Inflammatory macrophage treated with lipopolysaccharide for 1 hour (primary cell): ENCODE measurements at regions not wholly inside any gene's neighbourhood (a gene's known extent, or its start where the extent isn't known, plus 50 kb on each side); places are given as distances from the start of the nearest gene placed in this dataset.

Experiments
- DNase-seq, 2 donors: peaks; one replicate each; pipeline ENCODE4 v3.0.0-alpha.2; 2020 to 2022

DNA sequence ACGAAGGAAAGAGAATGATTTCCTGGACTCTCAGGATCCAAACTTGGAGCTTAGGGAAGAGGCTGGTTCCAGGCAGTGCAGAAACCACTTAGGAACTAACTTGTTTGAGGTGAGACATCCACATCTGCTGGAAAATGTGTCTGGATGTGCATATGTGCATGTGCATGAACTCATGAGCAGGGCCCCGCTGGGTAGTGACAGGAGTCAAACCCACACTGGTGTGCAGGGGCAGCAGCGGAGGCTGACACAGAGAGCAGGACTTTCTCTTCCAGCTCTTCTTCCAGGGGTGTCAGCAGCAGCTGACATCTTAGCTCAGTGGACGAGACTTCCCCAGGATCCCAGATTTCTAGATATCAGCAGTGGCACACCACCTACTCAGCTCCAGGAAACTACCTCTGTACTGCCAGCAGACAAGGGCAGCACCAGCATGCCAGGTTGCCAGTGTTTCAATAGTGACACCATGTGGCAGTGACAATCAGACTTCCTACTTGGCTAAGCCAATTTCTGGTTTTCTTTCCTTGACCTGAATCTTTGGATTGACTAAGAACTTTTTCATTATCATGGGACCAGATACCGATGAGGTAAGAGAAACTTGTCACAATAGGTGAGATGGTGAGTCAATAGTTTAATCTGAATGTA lies 227.5 kb upstream of the ZC3H12C start:
- no peak for DNase-seq

DNA sequence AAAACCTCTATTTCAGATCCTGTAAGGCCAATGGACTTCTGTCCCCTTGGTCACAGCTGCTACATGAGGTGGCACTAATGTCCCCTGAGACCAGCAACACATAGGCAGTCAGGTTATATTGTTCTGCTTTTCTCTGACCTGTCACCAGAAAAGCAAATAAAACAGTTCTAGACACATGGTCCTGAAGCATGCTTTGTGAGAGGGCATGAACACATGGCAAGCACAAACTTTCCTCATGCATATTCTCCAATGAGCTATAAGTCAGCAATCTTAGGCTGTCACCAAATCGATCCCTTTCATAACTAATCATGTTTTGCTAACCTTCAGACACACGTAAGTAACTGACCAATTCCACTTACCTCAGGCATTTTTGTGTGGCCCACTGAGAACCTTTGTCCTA lies 225.4 kb upstream of the ZC3H12C start:
- no peak for DNase-seq

DNA sequence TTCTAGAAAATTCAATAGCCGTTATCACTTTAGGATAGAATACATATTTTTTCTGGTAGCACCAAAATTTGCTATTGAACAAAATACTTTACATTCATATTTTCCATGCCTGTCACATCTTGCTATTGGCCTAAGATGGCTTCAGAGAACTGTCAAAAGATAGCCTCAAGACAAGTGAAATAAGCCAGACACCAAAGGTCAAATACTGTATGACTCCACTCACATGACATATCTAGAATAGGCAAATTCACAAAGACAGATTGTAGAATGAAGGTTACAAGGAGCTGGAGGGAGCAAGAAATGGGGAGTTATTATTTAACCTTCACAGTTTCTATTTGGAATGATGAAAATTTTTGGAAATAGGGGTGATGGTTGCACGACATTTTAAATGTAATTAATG lies 223.7 kb upstream of the ZC3H12C start:
- no peak for DNase-seq

DNA sequence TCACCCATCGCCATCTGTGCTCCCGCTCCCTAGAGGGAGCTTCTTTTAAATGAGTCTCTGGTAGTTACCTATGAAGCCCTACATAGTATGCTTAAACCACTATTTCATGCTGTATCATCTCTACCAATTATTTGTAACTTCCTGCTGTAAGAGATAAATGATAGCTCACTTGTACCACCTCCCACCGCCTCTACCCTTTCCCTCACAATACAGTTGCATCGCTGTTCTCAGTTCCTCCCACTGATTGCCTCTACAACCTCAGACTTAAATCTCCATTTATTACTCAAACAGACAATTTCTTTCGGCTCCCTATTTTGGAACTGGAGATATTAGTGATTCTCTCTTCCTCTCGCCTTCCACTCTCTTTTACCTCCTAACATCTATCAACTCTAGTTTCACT lies 222.9 kb upstream of the ZC3H12C start:
- no peak for DNase-seq

DNA sequence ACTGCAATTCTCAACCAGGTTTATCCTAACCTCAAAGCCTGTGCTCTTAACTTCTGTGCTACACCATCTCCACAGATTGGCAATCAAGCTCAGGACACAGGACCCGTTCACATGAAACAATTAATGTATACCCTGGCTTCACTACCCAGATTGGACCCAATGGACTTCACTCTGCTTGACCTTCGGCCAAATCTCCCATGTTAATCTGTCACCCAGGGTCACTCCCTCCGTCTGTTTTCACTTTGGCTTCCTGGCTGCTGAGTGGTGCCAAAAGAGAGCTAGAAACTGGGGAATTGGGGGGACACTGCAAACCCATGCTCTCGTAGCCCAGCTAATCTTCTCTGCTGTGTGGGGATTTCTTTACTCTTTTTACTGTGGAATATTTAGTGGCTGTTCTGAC lies 216.1 kb upstream of the ZC3H12C start:
- no peak for DNase-seq

DNA sequence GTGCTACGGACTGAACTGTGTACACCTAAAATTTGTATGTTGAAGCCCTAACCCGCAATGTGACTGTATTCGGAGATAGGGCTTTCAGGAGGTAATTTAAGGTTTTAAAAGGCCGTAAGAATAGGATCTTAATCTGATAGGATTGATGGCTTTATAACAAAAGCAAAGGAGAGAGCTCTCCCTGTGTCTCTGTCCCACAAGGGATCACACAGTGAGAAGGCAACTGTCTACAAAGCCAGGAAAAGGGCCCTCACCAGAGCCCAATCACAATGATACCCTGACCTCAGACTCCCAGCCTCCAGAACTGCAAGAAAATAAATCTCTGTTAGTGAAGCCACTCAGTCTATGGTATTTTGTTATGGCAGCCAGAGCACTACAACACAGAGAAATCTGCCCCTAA lies 208.7 kb upstream of the ZC3H12C start:
- DNase-seq = no peak

DNA sequence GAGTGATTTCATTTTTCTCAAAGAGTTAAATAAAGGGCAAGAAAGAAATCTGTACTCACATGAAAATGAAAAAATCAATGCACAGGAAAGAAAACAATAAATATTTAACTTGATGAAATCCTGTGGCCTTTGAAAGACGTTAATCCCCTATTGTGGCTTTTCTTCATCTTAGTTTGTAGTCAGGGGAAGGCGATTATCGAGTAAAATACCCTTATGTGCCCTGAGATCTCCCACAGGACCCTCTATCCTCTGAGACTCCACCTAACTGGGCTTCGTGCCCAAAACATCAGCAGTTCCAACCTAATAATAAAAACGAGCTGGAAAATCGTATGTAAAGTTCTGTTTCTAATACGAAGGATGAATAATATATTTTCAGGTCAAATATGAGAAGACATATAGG lies 208.2 kb upstream of the ZC3H12C start:
- DNase-seq = no peak

DNA sequence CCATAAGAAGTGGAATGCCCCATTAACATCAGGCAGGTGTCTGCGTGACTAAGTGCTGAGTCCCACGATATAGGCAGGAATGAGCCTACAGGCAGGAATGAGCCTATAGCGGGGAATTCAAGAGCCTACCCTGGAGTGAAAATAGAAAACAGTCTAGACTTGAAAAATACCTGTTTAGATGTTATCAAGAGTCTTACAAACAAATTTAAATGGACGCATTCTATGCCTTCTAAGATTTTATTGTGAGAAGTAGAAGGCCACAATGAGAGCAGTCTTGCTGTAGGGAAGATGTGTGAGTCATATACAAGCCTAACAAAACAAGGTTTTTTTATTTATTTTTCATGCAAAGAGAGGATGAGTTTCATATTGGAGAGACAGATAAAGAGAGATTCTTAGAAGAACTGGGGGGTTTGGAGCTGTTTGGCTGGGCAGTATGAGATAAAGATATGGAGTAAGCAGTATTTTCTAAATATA lies 200.8 kb upstream of the ZC3H12C start:
- no peak for DNase-seq

DNA sequence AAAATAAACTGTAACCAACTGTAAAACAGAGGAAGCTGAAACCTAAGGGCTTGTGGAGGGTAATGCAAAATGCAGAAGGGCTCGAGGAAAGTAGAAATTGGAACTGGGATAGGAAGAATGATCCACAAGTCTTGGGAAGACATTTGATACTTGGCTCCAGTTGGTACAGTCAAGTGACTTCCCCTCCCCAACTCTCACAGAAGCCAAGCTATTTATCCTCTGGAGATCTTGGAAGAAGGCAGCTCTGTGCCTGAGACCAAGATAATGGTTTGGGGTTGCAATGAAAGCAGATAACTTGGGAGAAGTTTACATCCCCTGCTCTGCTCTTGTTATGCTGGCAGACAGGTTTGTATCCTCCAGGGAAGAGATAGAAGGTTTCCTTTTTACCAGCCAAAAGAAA lies 198.9 kb upstream of the ZC3H12C start:
- DNase-seq = no peak

DNA sequence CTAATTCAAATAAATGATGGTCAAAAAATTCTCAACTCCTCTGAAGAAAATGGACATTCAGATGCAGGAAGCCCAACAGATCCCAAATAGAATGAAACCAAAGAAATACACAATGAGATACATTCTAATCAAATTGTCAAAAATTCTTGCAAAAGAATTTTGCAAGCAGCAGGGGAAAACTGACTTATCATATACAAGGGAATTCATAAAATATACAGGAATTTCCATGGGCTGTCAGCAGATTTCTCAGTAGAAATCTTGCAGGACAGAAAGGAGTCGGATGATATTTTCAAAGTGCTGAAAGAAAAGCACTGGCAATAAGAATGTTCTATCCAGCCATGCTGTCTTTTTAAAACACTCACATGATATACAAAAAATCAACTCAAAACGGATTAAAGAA lies 194.6 kb upstream of the ZC3H12C start:
- no peak for DNase-seq

DNA sequence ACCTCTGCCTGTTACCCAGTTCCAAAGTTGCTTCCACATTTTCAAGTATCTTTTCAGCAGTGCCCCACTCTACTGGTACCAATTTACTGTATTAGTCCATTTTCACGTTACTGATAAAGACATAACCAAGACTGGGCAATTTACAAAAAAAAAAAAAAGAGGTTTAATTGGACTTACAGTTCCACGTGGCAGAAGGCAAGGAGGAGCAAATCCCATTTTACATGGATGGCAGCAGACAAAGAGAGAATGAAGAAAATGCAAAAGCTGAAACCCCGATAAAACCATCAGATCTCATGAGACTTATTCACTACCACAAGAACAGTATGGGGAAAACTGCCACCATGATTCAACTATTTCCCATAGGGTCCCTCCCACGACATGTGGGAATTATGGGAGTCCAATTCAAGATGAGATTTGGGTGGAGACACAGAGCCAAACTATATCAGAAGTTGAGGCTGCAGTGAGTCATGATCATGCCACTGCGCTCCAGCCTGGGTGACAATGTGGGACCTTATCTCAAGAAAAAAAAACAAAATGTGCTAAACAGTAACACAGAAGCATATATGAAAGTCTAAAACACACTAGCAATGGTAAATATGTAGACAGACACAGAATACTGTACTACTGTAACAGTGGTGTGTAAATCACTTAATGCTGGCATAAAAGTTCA lies 190.3 kb upstream of the ZC3H12C start:
- DNase-seq = no peak

DNA sequence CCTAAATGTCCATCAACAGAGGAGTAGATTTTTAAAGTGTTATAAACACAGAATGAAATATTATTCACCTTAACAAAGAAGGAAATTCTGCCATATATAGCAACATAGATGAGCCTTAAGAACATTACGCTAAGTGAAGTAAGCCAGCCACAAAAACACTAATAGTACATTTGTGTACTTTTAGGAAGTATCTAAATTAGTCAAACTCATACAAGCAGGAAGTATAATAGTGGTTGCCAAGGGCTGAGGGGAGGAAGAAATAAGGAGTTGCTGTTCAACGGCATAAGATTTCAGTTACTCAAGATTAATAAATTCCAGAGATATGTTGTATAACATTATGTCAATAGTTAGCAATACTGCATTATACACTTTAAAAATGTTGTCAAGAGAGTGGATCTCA lies 181.7 kb upstream of the ZC3H12C start:
- DNase-seq = peak; percentile 20 to 34

DNA sequence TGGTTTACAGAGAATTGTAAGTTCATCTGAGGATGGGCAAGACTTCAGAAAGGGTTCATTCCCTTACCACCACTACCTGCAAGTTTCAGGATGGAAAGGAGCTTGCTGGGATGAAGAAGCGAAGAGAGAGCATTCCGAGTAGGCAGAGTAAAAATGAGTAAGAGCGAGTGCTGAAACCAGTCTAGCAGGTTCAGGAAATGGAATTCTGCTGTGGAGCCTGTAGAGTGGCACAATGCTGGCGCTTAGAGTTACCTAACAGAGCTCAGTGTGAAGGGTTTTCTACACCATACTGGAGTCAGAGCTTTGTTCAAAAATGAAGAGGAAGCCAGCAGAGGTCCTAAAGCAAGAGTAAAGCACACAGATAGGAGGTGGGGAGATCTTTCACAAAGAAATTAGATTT lies 179.2 kb upstream of the ZC3H12C start:
- DNase-seq = no peak

DNA sequence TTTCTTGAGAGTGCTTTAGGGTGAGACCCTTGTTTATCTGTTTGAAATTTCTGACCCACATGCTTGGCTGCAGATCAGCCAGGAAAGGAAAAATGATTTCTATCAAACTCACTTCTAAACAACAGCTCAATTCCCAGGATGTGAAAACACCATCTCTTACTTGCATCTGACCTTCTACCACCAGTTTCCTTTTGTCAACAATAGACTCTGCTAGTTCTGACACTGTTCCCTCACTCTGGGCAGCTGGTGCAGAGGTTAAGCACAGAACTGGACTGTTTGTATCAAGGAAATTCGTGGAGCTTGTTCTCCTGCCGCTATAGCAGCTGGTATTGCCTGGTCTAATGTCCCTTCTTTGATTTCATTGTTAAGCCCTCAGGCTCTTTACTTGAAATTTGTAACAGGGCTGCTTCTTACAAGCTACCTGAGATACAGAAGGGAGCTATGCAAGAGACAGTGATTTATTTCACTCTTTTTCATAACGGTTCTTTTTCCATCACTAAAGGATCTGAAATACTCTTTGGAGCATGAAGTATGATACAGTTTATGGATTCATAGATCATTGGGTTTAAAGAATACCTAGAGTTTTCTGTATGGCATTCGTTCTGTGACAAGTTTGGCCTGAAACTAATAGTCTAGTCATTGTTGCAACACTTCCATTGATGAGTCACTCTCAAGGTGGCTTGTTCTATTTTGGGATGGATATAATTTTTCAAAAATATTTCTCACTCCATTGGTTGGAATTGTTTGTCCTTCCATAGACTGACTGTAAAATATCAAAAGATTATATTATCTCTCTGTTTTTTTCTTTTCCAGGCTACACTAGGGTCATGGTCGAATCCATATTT lies 178.2 kb upstream of the ZC3H12C start:
- no peak for DNase-seq

DNA sequence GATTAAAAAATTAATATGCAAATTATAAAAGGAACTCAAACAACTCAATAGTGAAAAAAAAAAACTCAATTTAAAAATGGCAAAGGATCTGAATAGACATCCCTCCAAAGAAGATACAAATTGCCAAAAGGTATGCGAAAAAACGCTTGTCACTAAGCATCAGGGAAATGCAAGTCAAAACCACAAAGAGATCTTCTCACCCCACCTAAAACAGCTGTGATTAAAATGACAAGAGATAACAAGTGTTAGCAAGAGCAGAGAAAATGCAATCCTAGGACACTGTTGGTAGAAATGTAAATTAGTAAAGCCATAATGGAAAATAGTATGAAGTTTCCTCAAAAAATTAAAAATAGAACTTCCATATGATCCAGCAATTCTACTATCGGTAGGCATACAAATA lies 166.3 kb upstream of the ZC3H12C start:
- DNase-seq = no peak

DNA sequence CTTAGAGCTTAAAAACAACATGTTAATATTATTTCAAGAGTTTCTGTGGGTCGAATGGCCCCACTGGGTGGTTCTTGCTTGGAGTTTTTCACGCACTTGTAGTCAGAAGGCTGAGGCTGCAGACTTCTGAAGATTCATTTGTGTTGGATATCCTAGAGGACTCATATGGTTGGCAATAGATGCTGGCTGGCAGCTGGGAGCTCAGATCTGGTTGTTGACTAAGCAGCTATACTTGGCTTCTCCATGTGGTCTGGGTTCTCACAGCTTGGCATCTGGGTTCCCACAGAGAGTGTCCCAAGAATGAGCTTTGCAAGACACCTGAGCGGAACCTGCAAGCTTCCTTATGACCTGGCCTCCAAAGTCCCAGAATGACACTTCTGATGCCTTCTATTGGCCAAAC lies 163.9 kb upstream of the ZC3H12C start:
- no peak for DNase-seq

DNA sequence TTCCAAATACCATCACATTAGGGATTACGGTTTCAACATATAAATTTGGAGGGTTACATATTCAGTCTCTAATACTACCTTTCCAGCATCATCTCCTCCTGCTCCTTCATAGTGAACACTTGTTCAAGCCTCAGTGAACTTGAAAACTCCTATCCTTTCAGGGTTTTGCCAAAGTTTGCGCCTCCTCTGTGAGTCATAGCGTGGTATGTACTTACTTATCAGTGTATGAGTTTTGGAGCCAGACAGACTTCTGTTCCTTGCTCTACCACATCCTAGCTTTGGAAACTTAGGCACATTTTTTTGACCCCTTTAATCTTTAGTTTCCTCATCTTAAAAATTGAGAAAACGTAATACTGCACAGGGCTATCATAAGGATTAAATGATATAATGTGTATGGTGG lies 160.1 kb upstream of the ZC3H12C start:
- DNase-seq = no peak

DNA sequence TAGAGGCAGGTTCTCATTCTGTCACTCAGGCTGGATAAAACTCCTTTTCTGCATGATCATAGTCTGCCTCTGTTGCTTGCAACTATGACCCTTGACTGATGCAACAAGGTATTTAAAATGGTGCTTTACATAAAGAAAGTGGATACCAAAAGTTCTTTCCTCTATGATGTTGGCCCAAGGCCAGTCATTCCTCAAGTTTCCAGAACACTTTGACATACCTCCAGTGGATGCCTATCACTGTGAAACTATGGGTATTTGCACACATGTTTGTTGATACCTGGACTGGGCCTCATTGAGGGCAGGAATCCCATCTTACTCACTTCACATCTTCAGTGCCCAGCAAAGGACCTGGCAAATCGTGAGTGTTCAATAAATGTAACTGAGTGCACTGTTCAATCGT lies 159.0 kb upstream of the ZC3H12C start:
- DNase-seq = no peak

DNA sequence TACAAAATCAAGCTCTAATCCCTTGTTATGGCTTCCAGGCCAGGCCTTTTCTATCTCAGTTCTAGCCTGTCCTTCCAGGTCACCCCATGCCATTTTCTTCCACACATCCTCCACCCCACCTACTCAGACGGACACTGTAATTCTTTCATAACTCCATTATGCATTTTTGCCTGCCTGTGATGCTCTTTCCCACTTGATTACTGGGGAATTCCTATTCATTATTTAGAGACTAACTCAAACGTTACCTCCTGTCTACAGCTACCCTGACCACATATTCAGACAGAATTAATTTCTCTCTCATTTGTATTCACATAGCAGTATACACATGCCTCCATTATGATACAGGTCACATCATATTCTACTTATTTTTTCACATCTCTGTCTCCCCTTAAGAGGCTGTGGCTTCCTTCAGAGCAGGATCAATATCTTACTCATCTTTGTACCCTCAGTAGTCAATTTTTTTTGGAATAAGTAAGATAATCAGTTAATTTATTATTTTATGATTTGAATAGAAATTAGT lies 156.5 kb upstream of the ZC3H12C start:
- DNase-seq = no peak

DNA sequence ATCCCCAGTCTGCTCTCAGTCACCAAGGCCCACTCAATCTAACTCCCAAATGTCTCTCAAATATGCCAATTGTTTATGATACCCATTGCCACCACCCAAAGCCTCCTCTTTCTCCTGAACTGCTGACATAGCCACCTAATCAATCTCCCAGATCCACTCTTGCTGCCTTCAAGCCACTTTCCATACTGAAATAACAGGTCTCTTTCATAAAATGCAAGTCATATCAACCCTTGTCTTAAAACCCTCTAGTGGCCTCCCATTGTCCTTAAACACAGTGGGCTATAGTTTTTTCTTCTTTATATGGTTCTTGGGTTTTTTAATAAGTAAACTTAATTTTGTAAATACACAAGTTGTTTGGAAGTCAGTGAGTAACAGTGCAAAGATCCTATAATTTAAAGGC lies 155.2 kb upstream of the ZC3H12C start:
- DNase-seq = no peak

DNA sequence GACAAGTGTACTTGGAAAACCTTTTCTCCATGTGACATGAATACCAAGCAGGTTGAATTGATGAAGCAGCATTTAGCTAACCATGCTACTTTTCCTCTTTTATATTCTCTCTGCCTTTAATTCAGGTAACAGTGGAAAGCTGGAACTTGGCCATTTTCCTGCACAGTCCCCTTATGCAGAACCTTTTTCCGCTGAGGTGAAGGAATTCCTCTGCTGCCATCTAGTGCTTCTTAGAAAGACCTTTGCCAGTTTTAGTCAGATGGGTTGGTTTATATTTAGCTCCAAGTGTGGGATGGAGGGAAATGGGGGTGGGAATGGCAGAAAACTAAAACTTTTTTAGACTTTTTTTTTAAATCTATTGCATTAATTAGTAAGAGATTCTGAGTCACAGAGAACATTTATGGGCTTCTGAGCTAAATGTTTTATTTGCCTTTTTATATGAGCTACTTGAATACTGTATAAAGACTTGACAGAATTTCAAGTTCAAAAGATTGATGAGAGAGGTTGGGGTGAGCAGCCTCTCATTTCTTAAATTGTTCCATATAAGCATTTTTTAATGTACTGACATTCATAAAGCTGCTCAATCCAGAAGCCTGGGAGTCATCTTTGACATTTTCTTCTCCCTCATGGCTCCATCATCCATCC lies 153.9 kb upstream of the ZC3H12C start:
- peak; percentile 65 to 67 for DNase-seq

DNA sequence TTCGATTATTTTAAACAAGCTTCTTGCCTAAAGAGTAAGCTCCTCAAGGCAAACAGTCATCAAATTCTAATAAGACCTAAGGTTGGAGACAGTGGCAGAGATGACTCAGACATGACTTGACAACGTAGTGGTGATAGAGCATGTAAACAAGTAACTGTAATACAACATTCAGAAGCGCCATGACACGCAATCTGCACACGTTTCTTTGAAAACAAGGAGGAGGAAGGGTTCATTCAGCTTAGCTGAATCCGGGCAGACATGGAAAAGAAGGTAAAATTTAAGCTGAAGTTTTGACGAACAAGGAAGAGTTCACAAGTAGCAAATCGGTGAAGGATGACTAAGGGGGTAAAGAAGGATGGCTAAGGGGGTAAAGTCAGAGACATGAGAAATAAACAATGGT lies 152.4 kb upstream of the ZC3H12C start:
- DNase-seq = peak in 1 of 2 donors; percentile 23

DNA sequence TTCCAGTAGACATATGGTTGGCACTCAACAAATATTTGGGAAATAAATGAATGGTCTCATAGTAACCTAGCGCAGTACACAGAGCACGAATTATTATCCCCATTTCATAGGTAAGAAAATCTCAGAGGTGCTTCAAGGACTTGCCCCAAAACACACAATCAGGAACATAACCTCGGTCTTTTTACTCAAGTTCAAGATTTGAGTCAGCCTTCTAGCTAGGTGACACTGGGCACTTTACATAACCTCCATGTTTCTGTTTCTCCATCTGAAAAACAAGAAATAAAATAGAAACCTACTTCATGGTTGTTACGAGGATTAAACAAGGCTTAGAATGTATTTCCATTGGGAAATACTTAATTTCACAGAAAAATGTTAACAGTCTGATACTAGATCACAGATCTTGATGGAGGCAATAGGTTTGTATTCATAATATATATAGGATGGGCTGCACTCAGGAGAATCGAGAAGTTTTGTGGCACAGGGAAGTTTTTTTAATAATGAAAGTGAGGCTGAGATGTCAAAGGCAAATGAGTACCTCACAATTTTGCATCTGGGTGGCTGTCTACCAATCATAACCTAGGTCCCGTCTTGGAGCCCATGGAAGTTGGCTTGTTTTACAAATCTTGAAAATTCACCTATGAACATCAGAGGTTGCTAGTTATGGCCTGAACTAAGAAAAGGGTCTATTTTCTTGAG lies 147.4 kb upstream of the ZC3H12C start:
- DNase-seq = no peak
